SK-N-MC (cell line): ENCODE measurements at regions not wholly inside any gene's neighbourhood (a gene's known extent, or its start where the extent isn't known, plus 50 kb on each side); places are given as distances from the start of the nearest gene placed in this dataset.
A peak's percentile ranks its signal among the peaks of the same experiment; 100 is the strongest.

Source experiments
- DNase-seq: peaks from one replicate; pipeline ENCODE4 v3.0.0-alpha.2; 2011; ENCODE audit warnings: low read depth, low spot score
- H3K27ac ChIP-seq: fragments of 200-600 bp; sonication (generic); 2 replicates; pipeline ENCODE4 v1.5.1; 2016; ENCODE audit warnings: mixed run types
- H3K36me3 ChIP-seq: fragments of 200-600 bp; sonication (generic); 2 replicates; pipeline ENCODE4 v1.6.1; 2017; ENCODE audit warnings: antibody characterized with exemption, low read length, mixed read lengths; ENCODE audit not compliant: insufficient read depth
- H3K4me3 ChIP-seq: fragments of 200-600 bp; sonication (generic); 2 replicates; pipeline ENCODE4 v1.5.1; 2016
- H3K9ac ChIP-seq: fragments of 200-600 bp; sonication (generic); 2 replicates; pipeline ENCODE4 v1.8.0; 2017; ENCODE audit warnings: mixed run types, mixed read lengths; ENCODE audit not compliant: insufficient read length
- H3K9me3 ChIP-seq: fragments of 200-600 bp; sonication (generic); 2 replicates; pipeline ENCODE4 v1.6.1; 2017; ENCODE audit warnings: low read depth, mild to moderate bottlenecking, antibody characterized with exemption, low read length, moderate library complexity, mixed read lengths
- EZH2 ChIP-seq: fragments of 200-600 bp; sonication (generic); IDR thresholded peaks from one replicate; pipeline ENCODE4 v1.6.1; 2017; ENCODE audit warnings: antibody characterized with exemption
- FOXP2 ChIP-seq: optimal IDR thresholded peaks from 2 replicates; pipeline ENCODE3; 2011; ENCODE audit warnings: mild to moderate bottlenecking, moderate library complexity; ENCODE audit not compliant: insufficient read depth; ENCODE audit errors: extremely low read length, control extremely low read depth
- POLR2AphosphoS5 ChIP-seq: IDR thresholded peaks from 2 replicates; pipeline ENCODE4 v1.6.1; 2012; ENCODE audit warnings: mild to moderate bottlenecking, low read depth, low read length, borderline replicate concordance

DNA sequence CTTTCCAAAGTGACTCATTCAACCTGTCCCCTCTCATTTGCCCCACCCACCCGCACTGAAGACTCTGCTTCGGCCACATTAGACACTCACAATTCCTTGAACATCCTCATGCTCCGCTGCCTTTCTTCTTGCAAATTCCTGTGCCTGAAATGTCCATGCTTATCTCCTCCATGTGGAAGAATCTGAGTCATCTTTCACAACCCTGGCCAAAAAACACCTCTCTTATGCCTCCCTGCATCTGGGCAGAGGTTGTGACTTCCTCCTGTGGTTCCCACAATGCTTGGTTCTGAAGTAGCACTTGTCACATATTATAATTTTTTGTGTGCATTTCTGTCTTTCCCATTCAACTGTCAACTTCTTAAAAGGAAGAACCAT lies 238.6 kb downstream of the ENC1 start:
- Histone ChIP-seq H3K9ac (no peak overlapping the region), H3K9me3 (no peaks in the 10 kb centered on the region), H3K36me3 (no peaks in the 10 kb centered on the region), H3K4me3 (no peak overlapping the region), H3K27ac (no peak overlapping the region)
- TF ChIP-seq EZH2, result no peak
- no peak for TF ChIP-seq POLR2AphosphoS5
- TF ChIP-seq FOXP2, result no peak
- DNase-seq, result no peak

DNA sequence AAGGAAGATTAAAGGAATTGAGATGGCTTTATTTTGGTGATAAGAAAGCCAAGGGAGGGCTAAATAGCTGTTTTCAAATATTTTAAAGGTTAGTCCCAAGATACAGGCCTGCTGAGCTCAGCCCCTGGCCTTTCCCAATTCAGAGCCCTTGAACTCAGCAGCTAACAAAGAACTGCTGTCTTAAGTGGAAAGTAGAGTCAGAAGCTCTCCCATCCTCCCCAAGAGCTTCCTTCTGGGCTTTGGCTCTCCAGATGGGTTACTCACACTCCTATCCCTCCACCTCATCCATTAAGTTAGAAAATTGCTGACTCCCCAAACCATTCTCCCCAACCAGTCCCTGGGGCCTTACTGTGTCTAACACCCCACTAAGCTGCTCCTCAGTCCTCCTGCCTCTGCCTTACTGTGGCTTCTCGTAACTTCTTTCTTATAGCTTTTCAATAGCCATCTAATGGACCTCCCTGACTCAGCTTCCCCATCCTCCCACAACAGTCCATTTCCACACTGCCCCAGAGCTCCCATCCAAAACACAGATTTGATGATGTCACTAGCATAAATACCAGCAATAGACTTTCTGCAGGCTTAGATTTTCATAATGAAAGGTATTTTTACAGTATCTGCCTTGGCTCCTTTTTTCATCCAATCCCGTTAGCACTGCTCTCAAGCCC lies 239.1 kb downstream of the ENC1 start:
- Histone ChIP-seq H3K27ac (peak overlapping the region; percentile 77), H3K4me3 (no peak overlapping the region), H3K9ac (no peak overlapping the region), H3K9me3 (no peaks in the 10 kb centered on the region), H3K36me3 (no peaks in the 10 kb centered on the region)
- TF ChIP-seq FOXP2, result no peak
- TF ChIP-seq EZH2, result no peak
- no peak for TF ChIP-seq POLR2AphosphoS5
- no peak for DNase-seq

DNA sequence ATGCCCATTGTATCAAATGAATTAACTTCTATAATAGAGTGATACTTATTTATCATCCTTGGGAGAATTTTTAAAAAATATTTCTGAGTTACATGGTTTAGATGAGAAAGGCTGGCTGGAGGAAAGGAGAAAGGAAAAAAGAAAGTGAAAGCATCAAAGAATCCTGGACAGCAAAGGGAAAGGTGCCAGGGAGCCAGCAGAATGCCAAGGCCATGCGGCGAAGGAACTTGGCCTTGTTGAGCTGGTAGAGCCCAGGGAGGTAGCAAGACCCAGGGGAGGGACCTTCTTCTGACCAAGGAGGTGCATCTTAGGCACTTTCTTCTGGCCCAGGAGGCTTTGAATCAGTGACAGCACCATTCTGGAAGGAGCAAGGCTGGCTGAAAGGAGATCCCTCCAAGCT lies 240.5 kb downstream of the ENC1 start:
- Histone ChIP-seq H3K9ac (no peak overlapping the region), H3K36me3 (no peaks in the 10 kb centered on the region), H3K27ac (no peak overlapping the region), H3K4me3 (no peak overlapping the region), H3K9me3 (no peaks in the 10 kb centered on the region)
- TF ChIP-seq POLR2AphosphoS5, result no peak
- no peak for TF ChIP-seq EZH2
- no peak for TF ChIP-seq FOXP2
- no peak for DNase-seq

DNA sequence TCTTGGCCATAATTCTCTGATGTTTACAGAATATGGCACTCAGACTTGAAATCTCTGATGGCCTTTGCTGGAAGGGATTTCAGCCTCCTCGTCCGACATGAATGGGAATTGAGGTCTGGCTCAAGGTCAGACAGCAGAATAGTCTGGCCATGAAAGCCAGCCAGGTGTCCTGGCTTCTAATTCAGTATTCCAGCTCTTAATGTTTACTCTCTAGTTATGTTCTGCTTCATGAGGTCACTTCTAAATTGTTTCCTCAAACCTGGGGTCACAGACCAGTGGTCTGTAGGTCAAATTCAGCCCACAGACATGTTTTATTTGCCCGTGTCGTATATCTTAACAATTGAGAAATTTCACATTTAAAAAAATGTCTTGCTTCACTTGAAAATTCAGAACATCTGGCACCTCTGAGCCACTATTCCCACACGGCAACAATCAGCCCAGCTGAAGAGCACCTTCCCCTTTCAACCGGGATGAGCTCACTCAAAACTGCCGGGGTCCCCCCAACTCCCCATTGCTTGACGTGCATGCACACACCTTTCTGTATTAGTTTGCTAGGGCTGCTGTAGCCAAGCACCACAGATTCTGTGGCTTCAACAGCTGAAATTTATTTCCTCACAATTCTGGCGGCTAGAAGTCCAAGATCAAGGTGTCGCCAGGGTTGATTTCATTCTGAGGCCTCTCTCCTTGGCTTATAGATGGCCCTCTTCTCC lies 243.5 kb downstream of the ENC1 start:
- no peak for DNase-seq
- TF ChIP-seq FOXP2, result no peak
- Histone ChIP-seq H3K4me3 (no peak overlapping the region), H3K27ac (no peak overlapping the region), H3K9ac (no peak overlapping the region), H3K36me3 (no peaks in the 10 kb centered on the region), H3K9me3 (no peaks in the 10 kb centered on the region)

DNA sequence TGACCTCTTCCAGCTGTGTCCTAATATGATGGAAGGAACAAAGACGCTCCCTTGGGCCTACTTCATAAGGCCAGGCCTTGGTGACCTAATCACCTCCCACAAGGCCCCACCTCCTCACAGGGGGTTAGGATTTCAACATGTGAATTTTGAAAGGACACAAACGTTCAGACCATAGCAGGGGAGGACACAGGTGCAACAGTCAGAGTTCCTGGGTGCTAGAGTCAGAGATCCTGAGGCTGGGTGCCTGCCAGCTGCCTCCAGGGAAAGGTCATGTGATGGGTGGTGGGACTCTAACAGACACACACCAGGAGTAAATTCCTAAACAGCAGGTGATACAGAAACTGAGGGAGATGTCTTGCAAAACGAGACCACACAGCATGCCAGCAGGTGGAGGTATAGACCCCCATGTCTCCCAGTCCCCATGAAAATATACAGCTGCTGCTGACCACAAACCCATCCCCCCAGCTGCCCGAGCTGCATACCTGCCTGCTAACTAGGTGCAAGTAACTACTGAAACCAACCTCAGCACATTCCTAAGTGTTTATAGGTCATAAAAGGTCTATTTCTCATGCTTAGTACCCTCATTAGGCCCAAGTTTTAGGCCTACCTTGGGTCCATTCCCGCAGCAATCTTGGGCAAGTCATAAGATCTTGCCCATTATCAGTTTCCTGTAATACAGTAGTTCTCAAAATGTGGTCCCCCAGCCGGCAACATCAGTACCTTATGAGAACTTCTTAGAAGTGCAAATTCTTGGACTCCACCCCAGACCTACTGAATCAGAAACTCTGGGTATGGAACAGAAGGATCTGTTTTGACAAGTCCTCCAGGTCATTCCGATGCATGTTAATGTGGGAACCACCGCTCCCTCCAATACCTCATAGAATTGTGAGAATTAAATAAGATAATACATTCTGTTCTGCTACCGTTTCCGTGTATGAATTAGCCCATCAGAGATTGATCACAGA lies 245.3 kb downstream of the ENC1 start:
- no peak overlapping the region for H3K9ac ChIP-seq
- no peak overlapping the region for H3K27ac ChIP-seq
- no peak overlapping the region for H3K4me3 ChIP-seq
- TF ChIP-seq POLR2AphosphoS5 (no peak), FOXP2 (no peak), EZH2 (no peak)
- no peak for DNase-seq
- H3K9me3 ChIP-seq, result no peaks in the 10 kb centered on the region
- no peaks in the 10 kb centered on the region for H3K36me3 ChIP-seq

DNA sequence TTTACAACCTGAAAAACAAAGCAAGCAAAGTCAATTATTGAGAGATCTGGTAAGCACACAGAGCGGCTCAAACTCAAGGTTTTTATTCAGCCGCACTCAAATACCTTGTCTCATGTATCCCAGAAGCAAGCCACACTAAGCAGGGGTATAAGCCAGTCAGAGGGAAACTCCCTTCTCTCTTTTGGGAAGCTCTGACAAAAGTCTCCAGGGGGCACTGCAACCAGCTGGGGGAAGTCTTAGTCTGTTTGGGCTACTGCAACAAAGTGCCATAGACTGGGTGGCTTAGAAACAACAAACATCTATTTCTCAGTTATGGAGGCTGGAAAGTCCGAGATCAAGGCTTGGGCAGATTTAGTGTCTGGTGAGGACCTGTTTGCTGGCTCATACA lies 246.0 kb downstream of the ENC1 start:
- Histone ChIP-seq H3K27ac (no peak overlapping the region), H3K9me3 (no peaks in the 10 kb centered on the region), H3K4me3 (no peak overlapping the region), H3K9ac (no peak overlapping the region), H3K36me3 (no peaks in the 10 kb centered on the region)
- DNase-seq, result no peak
- TF ChIP-seq POLR2AphosphoS5, result no peak
- TF ChIP-seq FOXP2, result no peak
- TF ChIP-seq EZH2, result no peak

DNA sequence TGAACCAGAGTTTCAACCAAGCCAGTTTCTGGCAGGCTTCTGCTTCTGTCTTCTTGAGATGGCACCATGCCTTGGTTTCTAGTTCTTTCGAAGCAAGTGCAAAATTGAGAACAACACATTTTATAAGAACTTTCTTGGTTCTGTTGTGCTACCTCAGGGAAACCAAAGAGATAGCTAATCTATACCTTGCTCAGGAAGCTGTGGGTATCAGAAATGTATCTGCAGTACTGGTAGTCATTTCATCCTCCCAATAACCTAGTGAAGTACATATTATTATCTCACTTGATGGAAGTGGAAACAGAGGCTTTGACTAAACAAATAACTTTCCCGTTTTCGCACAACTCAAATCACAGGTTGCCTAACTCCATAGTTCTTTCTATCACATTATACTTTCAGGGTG lies 246.6 kb downstream of the ENC1 start:
- H3K36me3 ChIP-seq, result no peaks in the 10 kb centered on the region
- H3K27ac ChIP-seq, result no peak overlapping the region
- TF ChIP-seq EZH2 (no peak), FOXP2 (no peak), POLR2AphosphoS5 (no peak)
- H3K9me3 ChIP-seq, result no peaks in the 10 kb centered on the region
- DNase-seq, result no peak
- H3K9ac ChIP-seq, result no peak overlapping the region
- H3K4me3 ChIP-seq, result no peak overlapping the region

DNA sequence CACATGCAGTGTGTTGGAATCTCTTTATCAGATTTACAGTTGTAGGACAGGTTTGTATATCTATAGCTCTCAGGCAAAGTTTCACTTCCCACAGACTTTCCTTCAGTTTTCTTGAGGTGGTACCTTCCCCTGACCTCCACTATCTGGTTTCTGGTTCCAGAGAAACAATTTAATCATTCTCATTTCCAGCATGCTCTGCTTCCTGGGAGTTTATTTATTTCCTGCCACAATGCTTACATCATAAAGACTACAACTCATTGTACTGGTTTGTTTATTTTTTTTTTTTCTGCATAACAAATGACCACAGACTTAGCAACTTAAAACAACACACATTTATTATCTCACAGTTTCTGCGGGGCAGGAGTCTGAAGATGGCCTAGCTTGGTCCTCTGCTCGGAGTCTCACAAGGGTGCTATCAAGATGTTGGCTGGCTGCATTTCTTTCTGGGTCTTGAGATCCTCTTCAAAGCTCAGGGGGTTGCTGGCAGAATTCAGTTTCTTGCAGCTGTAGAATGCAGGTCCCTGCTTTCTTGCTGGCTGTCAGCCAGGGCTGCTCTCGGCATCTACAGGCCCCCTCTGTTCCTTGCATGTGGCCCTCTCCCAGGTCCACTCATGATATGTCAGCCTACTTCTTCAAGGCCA lies 247.7 kb downstream of the ENC1 start:
- DNase-seq, result no peak
- Histone ChIP-seq H3K9me3 (no peaks in the 10 kb centered on the region), H3K9ac (no peak overlapping the region), H3K4me3 (no peak overlapping the region), H3K36me3 (no peaks in the 10 kb centered on the region), H3K27ac (no peak overlapping the region)
- TF ChIP-seq POLR2AphosphoS5 (no peak), EZH2 (no peak), FOXP2 (no peak)
